IMR-90 (cell line): ENCODE measurements at regions not wholly inside any gene's neighbourhood (a gene's known extent, or its start where the extent isn't known, plus 50 kb on each side); places are given as distances from the start of the nearest gene placed in this dataset.

Experiments
- ATAC-seq: fragments of 200-7000 bp; cut with Tn5 transposase; 2 replicates; pipeline ENCODE4 v1.9.1; 2020; ENCODE audit warnings: low read depth, mild to moderate bottlenecking, moderate library complexity
- BruUV-seq: library from RNA; stranded (reverse); fragments of 400-500 nt; replicated peaks from 2 replicates; lab custom pipeline; 2021; lab: Mats Ljungman, UMichigan
- CTCF ChIA-PET: fragments of 300-600 bp; formaldehyde crosslinking; extraction: SDS; loops from one replicate; lab custom pipeline; 2021; ENCODE audit warnings: antibody characterized with exemption; lab: Yijun Ruan, JAX
- POLR2A ChIA-PET: fragments of 300-600 bp; sonication (Branson Sonifier 250); formaldehyde crosslinking; loops from one replicate; lab custom pipeline; 2022; ENCODE audit warnings: antibody characterized with exemption; ENCODE audit not compliant: unreplicated experiment; lab: Charles Lee
- DNase-seq: peaks from one replicate; pipeline ENCODE4 v3.0.0; 2013
- H2AFZ ChIP-seq: replicated peaks from 2 replicates; pipeline ENCODE3; 2013; ENCODE audit warnings: low read length, mild to moderate bottlenecking; ENCODE audit not compliant: poor library complexity
- H2AK5ac ChIP-seq: 2 replicates; pipeline ENCODE4 v1.6.1; 2013; ENCODE audit warnings: low read depth, low read length, inconsistent platforms
- H2AK9ac ChIP-seq: replicated peaks from 2 replicates; pipeline ENCODE3; 2013; ENCODE audit warnings: mild to moderate bottlenecking, low read depth, low read length, moderate library complexity; ENCODE audit not compliant: poor library complexity
- H2BK120ac ChIP-seq: 2 replicates; pipeline ENCODE4 v1.6.1; 2013; ENCODE audit warnings: low read depth, low read length, inconsistent platforms
- H2BK15ac ChIP-seq: 3 replicates; pipeline ENCODE4 v1.6.1; 2013; ENCODE audit warnings: low read depth, low read length, inconsistent platforms
- H2BK20ac ChIP-seq: 2 replicates; pipeline ENCODE4 v1.6.1; 2013; ENCODE audit warnings: low read depth, mild to moderate bottlenecking, inconsistent platforms, low read length, moderate library complexity
- H2BK5ac ChIP-seq: 2 replicates; pipeline ENCODE4 v1.6.1; 2013; ENCODE audit warnings: mild to moderate bottlenecking, low read depth, low read length, inconsistent platforms; ENCODE audit not compliant: poor library complexity, severe bottlenecking
- H3K14ac ChIP-seq: replicated peaks from 2 replicates; pipeline ENCODE4 v1.6.1; 2013; ENCODE audit warnings: low read depth, low read length, inconsistent platforms
- H3K18ac ChIP-seq: 2 replicates; pipeline ENCODE4 v1.6.1; 2013; ENCODE audit warnings: low read depth, low read length, control low read depth
- H3K23ac ChIP-seq: 2 replicates; pipeline ENCODE4 v1.6.1; 2013; ENCODE audit warnings: low read depth, low read length, inconsistent platforms
- H3K27ac ChIP-seq: 2 replicates; pipeline ENCODE4 v1.5.1; 2013; ENCODE audit warnings: mild to moderate bottlenecking, control low read depth, low read length; ENCODE audit not compliant: insufficient read depth
- H3K27me3 ChIP-seq: 2 replicates; pipeline ENCODE4 v1.6.1; 2013; ENCODE audit warnings: low read length; ENCODE audit not compliant: control insufficient read depth, insufficient read depth
- H3K36me3 ChIP-seq: 2 replicates; pipeline ENCODE4 v1.6.1; 2013; ENCODE audit warnings: low read length, mixed read lengths; ENCODE audit not compliant: control insufficient read depth, insufficient read depth
- H3K4ac ChIP-seq: 2 replicates; pipeline ENCODE4 v1.6.1; 2013; ENCODE audit warnings: low read depth, low read length, inconsistent platforms
- H3K4me1 ChIP-seq: 2 replicates; pipeline ENCODE4 v1.6.1; 2013; ENCODE audit warnings: low read length, mixed read lengths; ENCODE audit not compliant: control insufficient read depth, insufficient read depth
- H3K4me2 ChIP-seq: 2 replicates; pipeline ENCODE4 v1.6.1; 2013; ENCODE audit warnings: low read depth, mild to moderate bottlenecking, control low read depth, low read length, moderate library complexity
- H3K4me3 ChIP-seq: 2 replicates; pipeline ENCODE4 v1.5.1; 2013; ENCODE audit warnings: low read depth, mild to moderate bottlenecking, control low read depth, low read length, moderate library complexity; ENCODE audit not compliant: insufficient read depth
- H3K56ac ChIP-seq: 2 replicates; pipeline ENCODE4 v1.6.1; 2013; ENCODE audit warnings: low read length, inconsistent platforms; ENCODE audit not compliant: insufficient read depth; ENCODE audit errors: extremely low read depth
- H3K79me1 ChIP-seq, 2 experiments: 2 replicates each; pipeline ENCODE4 v1.6.1; 2013; ENCODE audit warnings: low read length in 2 of 2, inconsistent platforms in 1 of 2, low read depth in 1 of 2
- H3K9ac ChIP-seq: 2 replicates; pipeline ENCODE4 v1.6.1; 2013; ENCODE audit warnings: low read depth, low read length, control low read depth
- H3K9me1 ChIP-seq: 2 replicates; pipeline ENCODE4 v1.6.1; 2013; ENCODE audit warnings: low read length, inconsistent platforms; ENCODE audit not compliant: insufficient read depth
- H3K9me3 ChIP-seq: 2 replicates; pipeline ENCODE4 v1.6.1; 2013; ENCODE audit warnings: low read length; ENCODE audit not compliant: control insufficient read depth, insufficient read depth
- H4K20me1 ChIP-seq: 2 replicates; pipeline ENCODE4 v1.6.1; 2013; ENCODE audit warnings: low read length, inconsistent platforms; ENCODE audit not compliant: insufficient read depth
- H4K5ac ChIP-seq: 2 replicates; pipeline ENCODE4 v1.6.1; 2013; ENCODE audit warnings: mild to moderate bottlenecking, low read depth, low read length, control low read depth
- H4K8ac ChIP-seq, 2 experiments: 2 replicates each; pipeline ENCODE4 v1.6.1; 2013; ENCODE audit warnings: low read depth in 2 of 2, low read length in 2 of 2, control low read depth in 1 of 2, inconsistent platforms in 1 of 2
- H4K91ac ChIP-seq: 2 replicates; pipeline ENCODE4 v1.6.1; 2013; ENCODE audit warnings: low read depth, low read length, inconsistent platforms; ENCODE audit not compliant: insufficient read depth
- CTCF ChIP-seq: conservative IDR thresholded peaks from 2 replicates; pipeline ENCODE4 v1.5.1; 2012; ENCODE audit warnings: mild to moderate bottlenecking, low read depth, low read length, improper control_type of control experiment
- FOS ChIP-seq: fragments of 150-350 bp; IDR thresholded peaks from 2 replicates; pipeline ENCODE4 v1.6.1; 2016; ENCODE audit warnings: low read depth, low read length
- MAZ ChIP-seq: IDR thresholded peaks from 2 replicates; pipeline ENCODE4 v1.6.1; 2012; ENCODE audit warnings: low read depth, mild to moderate bottlenecking, low read length, improper control_type of control experiment, moderate library complexity, borderline replicate concordance
- NFE2L2 ChIP-seq: fragments of 150-350 bp; IDR thresholded peaks from 2 replicates; pipeline ENCODE4 v1.6.1; 2016; ENCODE audit warnings: low read depth, mild to moderate bottlenecking, low read length
- POLR2A ChIP-seq: IDR thresholded peaks from 2 replicates; pipeline ENCODE4 v1.6.1; 2012; ENCODE audit warnings: mild to moderate bottlenecking, low read depth, low read length
- RAD21 ChIP-seq: IDR thresholded peaks from 2 replicates; pipeline ENCODE4 v1.6.1; 2012; ENCODE audit warnings: low read length, improper control_type of control experiment
- RCOR1 ChIP-seq: IDR thresholded peaks from 2 replicates; pipeline ENCODE4 v1.6.1; 2012; ENCODE audit warnings: mild to moderate bottlenecking, low read length, improper control_type of control experiment; ENCODE audit not compliant: insufficient replicate concordance
- RFX5 ChIP-seq: IDR thresholded peaks from 2 replicates; pipeline ENCODE4 v1.8.0; 2012; ENCODE audit warnings: low read depth, mild to moderate bottlenecking, low read length, moderate library complexity
- SMC3 ChIP-seq: fragments of 150-350 bp; IDR thresholded peaks from 2 replicates; pipeline ENCODE4 v1.6.1; 2016; ENCODE audit warnings: low read depth, mild to moderate bottlenecking, antibody characterized with exemption, low read length, moderate library complexity
- dilution Hi-C: fragments of 300-500 bp; cut with HindIII; formaldehyde crosslinking; loops from one replicate; pipeline ENCODE4 v1.14.3; 2018; ENCODE audit warnings: low sequenced_read_pairs; ENCODE audit not compliant: unreplicated experiment
- in situ Hi-C: fragments of 300-500 bp; cut with MboI; formaldehyde crosslinking; loops from 3 replicates; pipeline ENCODE4 v1.14.3; 2019; ENCODE audit warnings: low sequenced_read_pairs, inconsistent platforms, mixed read lengths
- intact Hi-C: fragments of 100-400 bp; cut with micrococcal nuclease; formaldehyde crosslinking; loops from 2 replicates; pipeline ENCODE4 v1.10.0; 2022

- H2BK5ac ChIP-seq, result no peak overlapping the region
- H2AFZ ChIP-seq, result no peak overlapping the region
- ChIA-PET POLR2A (interaction anchor here (0.7 kb wide), 1 partner anchor 221 kb away, joined by 5 read pairs; no protein-coding TSS in a partner anchor), CTCF (no interaction called here)
- in situ Hi-C loops (no loop called here), intact Hi-C loops (no loop called here), dilution Hi-C loops (no loop called here)
- H3K23ac ChIP-seq, result no peak overlapping the region
- no peak overlapping the region for H3K4me2 ChIP-seq
- H4K20me1 ChIP-seq, result no peaks in the 10 kb centered on the region
- DNase-seq, result no peak
- no peak overlapping the region for H3K56ac ChIP-seq
- no peak overlapping the region for H2AK9ac ChIP-seq
- H3K4me1 ChIP-seq, result no peaks in the 10 kb centered on the region
- no peaks in the 10 kb centered on the region for H3K9me3 ChIP-seq
- H3K9me1 ChIP-seq, result no peaks in the 10 kb centered on the region
- no peaks in the 10 kb centered on the region for H3K79me1 ChIP-seq
- no peak overlapping the region for H3K4ac ChIP-seq
- no TSS peak for BruUV-seq
- H3K4me3 ChIP-seq, result no peak overlapping the region
- no peak overlapping the region for H4K8ac ChIP-seq
- no peak overlapping the region for H2BK20ac ChIP-seq
- H3K9ac ChIP-seq, result no peak overlapping the region
- no peak overlapping the region for H2AK5ac ChIP-seq
- no peak overlapping the region for H2BK15ac ChIP-seq
- H3K27ac ChIP-seq, result no peak overlapping the region
- TF ChIP-seq RCOR1 (no peak), FOS (no peak), RFX5 (no peak), NFE2L2 (no peak), POLR2A (no peak), SMC3 (no peak), CTCF (no peak), RAD21 (no peak), MAZ (no peak)
- no peak overlapping the region for H4K91ac ChIP-seq
- H3K18ac ChIP-seq, result no peak overlapping the region
- ATAC-seq, result no peak
- H2BK120ac ChIP-seq, result no peak overlapping the region
- H3K27me3 ChIP-seq, result no peaks in the 10 kb centered on the region
- no peak overlapping the region for H3K14ac ChIP-seq
- no peaks in the 10 kb centered on the region for H3K36me3 ChIP-seq
- no peak overlapping the region for H4K5ac ChIP-seq
Measured at GRCh38 chr18:40186677-40187076, 1768.4 kb upstream of the PIK3C3 start.
